Breast epithelium (tissue), 3 donors: ENCODE measurements at regions not wholly inside any gene's neighbourhood (a gene's known extent, or its start where the extent isn't known, plus 50 kb on each side); places are given as distances from the start of the nearest gene placed in this dataset.

Source experiments
- POLR2AphosphoS5 ChIP-seq, 3 donors: sonication (generic); formaldehyde crosslinking; IDR thresholded peaks; one replicate each; pipeline ENCODE4 v1.6.1; 2017; ENCODE audit warnings: antibody characterized with exemption in 3 of 3
- TF ChIP-seq, protein P1 (sequence below), 3 donors: fragments of 450-650 bp; IDR thresholded peaks; one replicate each; pipeline ENCODE4 v1.5.1; 2016 to 2017; ENCODE audit warnings: antibody characterized with exemption in 3 of 3, mild to moderate bottlenecking in 3 of 3, moderate library complexity in 3 of 3

DNA sequence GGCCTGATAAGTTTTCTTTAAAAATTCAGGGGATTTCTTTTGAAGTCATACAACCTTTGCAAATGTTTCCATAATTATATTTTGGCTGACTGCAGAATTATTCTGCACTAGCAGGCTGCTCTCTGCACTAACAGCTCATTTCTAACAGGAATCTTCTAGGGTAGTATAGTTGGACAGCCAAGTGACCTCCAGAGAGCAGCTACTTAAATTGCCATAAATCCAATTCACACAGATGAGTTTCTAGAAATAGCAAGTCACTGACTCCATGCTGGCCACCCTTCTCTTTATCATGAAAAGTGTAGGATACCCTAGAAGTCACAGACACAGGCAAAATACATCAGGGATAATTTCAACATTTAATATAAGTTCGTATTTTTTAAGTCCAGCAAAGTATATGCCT is 110.9 kb upstream of the TARS1 start:
- TF ChIP-seq, protein P1, sequence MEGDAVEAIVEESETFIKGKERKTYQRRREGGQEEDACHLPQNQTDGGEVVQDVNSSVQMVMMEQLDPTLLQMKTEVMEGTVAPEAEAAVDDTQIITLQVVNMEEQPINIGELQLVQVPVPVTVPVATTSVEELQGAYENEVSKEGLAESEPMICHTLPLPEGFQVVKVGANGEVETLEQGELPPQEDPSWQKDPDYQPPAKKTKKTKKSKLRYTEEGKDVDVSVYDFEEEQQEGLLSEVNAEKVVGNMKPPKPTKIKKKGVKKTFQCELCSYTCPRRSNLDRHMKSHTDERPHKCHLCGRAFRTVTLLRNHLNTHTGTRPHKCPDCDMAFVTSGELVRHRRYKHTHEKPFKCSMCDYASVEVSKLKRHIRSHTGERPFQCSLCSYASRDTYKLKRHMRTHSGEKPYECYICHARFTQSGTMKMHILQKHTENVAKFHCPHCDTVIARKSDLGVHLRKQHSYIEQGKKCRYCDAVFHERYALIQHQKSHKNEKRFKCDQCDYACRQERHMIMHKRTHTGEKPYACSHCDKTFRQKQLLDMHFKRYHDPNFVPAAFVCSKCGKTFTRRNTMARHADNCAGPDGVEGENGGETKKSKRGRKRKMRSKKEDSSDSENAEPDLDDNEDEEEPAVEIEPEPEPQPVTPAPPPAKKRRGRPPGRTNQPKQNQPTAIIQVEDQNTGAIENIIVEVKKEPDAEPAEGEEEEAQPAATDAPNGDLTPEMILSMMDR (IDR thresholded peaks at IDR 0.05), result no peak
- TF ChIP-seq POLR2AphosphoS5 (IDR thresholded peaks at IDR 0.05), result no peak
